Gastroesophageal sphincter (tissue), 4 donors: ENCODE measurements at regions not wholly inside any gene's neighbourhood (a gene's known extent, or its start where the extent isn't known, plus 50 kb on each side); places are given as distances from the start of the nearest gene placed in this dataset.

Experiments
- ATAC-seq: fragments of 150-250 bp; one replicate; pipeline ENCODE4 v1.9.1; 2016; ENCODE audit warnings: mild to moderate bottlenecking, moderate library complexity
- H3K27ac ChIP-seq, 4 donors: fragments of 200-600 bp; sonication (generic) in 3 of 4; 1 replicate in 3 of 4; 2 replicates in 1 of 4; pipeline ENCODE4 v1.5.1; 2016 to 2019
- H3K27me3 ChIP-seq: fragments of 200-600 bp; sonication (generic); one replicate; pipeline ENCODE4 v1.5.1; 2019
- H3K36me3 ChIP-seq, 2 donors: fragments of 200-600 bp; sonication (generic); one replicate each; pipeline ENCODE4 v1.5.1; 2019; ENCODE audit warnings: control low read depth in 1 of 2
- H3K4me1 ChIP-seq, 3 donors: fragments of 200-600 bp; sonication (generic); 1 replicate in 2 of 3; 2 replicates in 1 of 3; pipeline ENCODE4 v1.5.1; 2016 to 2019; ENCODE audit warnings: control low read depth in 2 of 3
- H3K4me3 ChIP-seq, 2 donors: fragments of 200-600 bp; sonication (generic); one replicate each; pipeline ENCODE4 v1.5.1; 2019; ENCODE audit warnings: mild to moderate bottlenecking in 1 of 2, moderate library complexity in 1 of 2
- H3K9me3 ChIP-seq, 3 donors: fragments of 200-600 bp; sonication (generic); one replicate each; pipeline ENCODE4 v1.5.1; 2017 to 2019; ENCODE audit warnings: control low read depth in 2 of 3
- CTCF ChIP-seq, 4 experiments: fragments of 200-600 bp in 2 of 4; fragments of 450-650 bp in 2 of 4; sonication (generic) in 1 of 4; IDR thresholded peaks; one replicate each; pipeline ENCODE4 v1.5.1; 2017 to 2019; ENCODE audit warnings: antibody characterized with exemption in 4 of 4, mild to moderate bottlenecking in 2 of 4, moderate library complexity in 2 of 4
- EP300 ChIP-seq: sonication (generic); formaldehyde crosslinking; IDR thresholded peaks from one replicate; pipeline ENCODE4 v1.6.1; 2017; ENCODE audit warnings: antibody characterized with exemption, mild to moderate bottlenecking
- POLR2A ChIP-seq, 2 donors: fragments of 450-650 bp; IDR thresholded peaks; one replicate each; pipeline ENCODE4 v1.6.1; 2017; ENCODE audit warnings: antibody characterized with exemption in 2 of 2, mild to moderate bottlenecking in 2 of 2, moderate library complexity in 1 of 2
- POLR2AphosphoS5 ChIP-seq: sonication (generic); formaldehyde crosslinking; IDR thresholded peaks from one replicate; pipeline ENCODE4 v1.6.1; 2017; ENCODE audit warnings: antibody characterized with exemption
- whole genome bisulfite sequencing, 2 donors: methylation state at CpG; one replicate each; pipeline ENCODE4 v1.1.5; 2018; ENCODE audit warnings: low coverage in 1 of 2; 5-methylcytosine and 5-hydroxymethylcytosine counted together

DNA sequence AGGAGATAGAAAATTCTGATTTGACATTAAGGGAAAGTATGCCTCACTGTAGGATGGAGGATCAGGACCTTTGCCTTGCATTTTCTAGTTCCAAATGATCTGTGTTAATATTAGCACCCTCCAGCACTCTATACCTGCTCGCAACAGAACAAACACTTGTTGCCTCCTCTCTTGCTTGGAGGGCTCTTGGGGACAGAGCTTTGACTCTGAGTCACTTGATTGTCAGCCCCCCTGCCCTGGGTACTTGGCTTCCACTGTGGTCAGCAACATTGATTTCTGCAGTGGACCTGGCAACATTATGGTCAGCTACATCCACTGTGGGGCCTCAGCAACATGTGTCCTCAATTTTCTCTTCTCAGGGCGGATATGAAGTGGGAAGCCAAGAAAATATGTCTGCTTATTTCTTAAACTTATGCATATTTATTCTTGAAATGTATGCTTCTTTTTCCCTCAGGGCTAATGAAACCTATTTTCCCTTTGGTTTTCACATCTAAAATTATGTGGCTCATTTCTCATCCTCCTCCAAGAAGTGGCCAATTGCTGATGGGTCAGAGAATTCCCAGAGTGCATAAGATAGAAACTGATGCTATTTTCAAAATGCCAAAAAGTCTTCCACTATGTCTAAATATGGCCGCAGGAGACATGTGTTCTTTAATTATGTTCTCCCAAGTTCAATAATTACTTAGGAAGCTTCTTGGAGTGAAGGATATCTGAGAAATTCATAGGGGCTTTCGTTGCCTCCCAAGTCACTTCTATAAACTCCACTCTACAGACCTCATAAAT is 94.6 kb upstream of the SMIM36 start:
- Histone ChIP-seq H3K9me3 (peaks cover 0 to 10% (median 0%) of the 10 kb centered on the region in 3 donors), H3K36me3 (no peaks in the 10 kb centered on the region), H3K4me3 (no peak overlapping the region), H3K27ac (no peak overlapping the region), H3K4me1 (peaks cover 0 to 43% (median 8%) of the 10 kb centered on the region in 3 donors), H3K27me3 (no peaks in the 10 kb centered on the region)
- 73 to 100% methylated on average over 3 to 4 of the region's 4 CpGs for WGBS, 2 donors
- no peak for ATAC-seq
- TF ChIP-seq EP300: no peak
- TF ChIP-seq POLR2AphosphoS5: no peak
- no peak for TF ChIP-seq CTCF (IDR thresholded peaks at IDR 0.05)
- no peak for TF ChIP-seq POLR2A (IDR thresholded peaks at IDR 0.05)

GRCh38 chr17:55601874-55602364 is 90.7 kb upstream of the SMIM36 start:
- H3K27me3 ChIP-seq: no peaks in the 10 kb centered on the region
- H3K4me3 ChIP-seq: no peak overlapping the region
- H3K9me3 ChIP-seq: peaks cover 0 to 43% (median 2%) of the 10 kb centered on the region in 3 donors
- peak; percentile 58 for ATAC-seq
- H3K36me3 ChIP-seq: no peaks in the 10 kb centered on the region
- TF ChIP-seq EP300: no peak
- TF ChIP-seq CTCF (IDR thresholded peaks at IDR 0.05): peak in 3 of 4 experiments; percentile 31 to 55 (median 54)
- H3K4me1 ChIP-seq: peaks cover 0 to 4% (median 0%) of the 10 kb centered on the region in 3 donors
- no peak overlapping the region for H3K27ac ChIP-seq

DNA sequence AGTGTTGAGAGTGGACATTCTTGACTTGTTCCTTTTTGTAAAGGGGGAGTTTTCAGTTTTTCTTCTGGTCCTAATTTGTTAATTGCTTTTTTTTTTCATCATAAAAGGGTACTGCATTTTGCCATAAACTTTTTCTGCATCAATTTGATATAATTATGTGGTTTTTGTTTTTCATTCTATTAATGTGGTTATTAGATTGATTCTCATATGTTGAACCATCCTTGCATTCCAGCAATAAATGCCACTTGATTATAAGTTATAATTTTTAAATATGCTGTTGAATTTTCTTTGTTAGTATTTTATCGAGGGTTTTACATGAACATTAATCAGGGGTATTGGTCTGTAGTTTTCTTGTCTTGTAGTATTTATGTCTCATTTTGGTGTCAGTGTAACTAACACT is 87.2 kb upstream of the SMIM36 start:
- H3K9me3 ChIP-seq: peaks cover 0 to 46% (median 2%) of the 10 kb centered on the region in 3 donors
- WGBS, 2 donors: 75 to 94% methylated on average over 1 of the region's 1 CpG
- ATAC-seq: no peak
- H3K27ac ChIP-seq: no peak overlapping the region
- H3K4me3 ChIP-seq: no peak overlapping the region
- TF ChIP-seq POLR2A (IDR thresholded peaks at IDR 0.05) (no peak), EP300 (no peak), CTCF (IDR thresholded peaks at IDR 0.05) (no peak), POLR2AphosphoS5 (no peak)
- H3K36me3 ChIP-seq: no peaks in the 10 kb centered on the region
- no peaks in the 10 kb centered on the region for H3K4me1 ChIP-seq
- H3K27me3 ChIP-seq: no peaks in the 10 kb centered on the region

DNA sequence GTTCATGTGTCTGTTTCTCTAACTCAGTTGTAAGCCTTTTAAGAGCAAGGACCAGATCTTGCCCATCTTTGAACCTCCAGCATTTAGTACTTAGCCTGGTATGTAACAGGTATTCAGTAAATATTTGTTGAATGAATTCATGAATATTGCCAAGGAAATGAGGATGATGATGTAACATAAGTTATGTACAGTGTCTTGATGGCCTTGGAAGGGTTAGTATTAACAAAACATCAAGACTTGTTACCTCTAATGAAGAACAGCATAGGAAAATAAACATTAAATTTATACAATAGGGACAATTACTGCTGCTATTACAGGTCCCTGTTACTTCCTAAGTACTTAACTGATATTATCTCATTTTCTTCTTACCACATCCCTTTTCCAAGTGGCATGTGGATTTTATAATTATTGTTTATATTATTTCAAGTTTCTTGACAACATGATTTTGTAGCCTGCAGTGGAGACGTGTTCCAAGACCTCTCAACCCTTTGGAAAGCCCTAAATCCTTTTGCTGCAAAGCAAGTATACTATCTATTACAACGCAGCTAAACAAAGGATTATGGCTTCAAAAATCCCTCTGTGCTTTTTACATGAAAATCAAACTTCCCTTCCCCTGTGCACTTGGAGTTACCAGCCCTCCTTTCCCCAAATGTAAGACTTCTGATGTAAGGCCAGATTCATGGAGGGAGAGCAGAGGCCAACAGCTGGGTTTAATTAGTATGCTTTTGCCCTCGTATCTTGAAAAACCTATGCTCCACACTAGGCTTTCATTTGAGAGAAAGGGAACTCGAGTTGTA is 77.4 kb upstream of the SMIM36 start:
- WGBS, 2 donors: 10 to 39% methylated on average over 2 to 4 of the region's 4 CpGs
- peak overlapping the region in 3 of 4 donors; percentile 35 to 70 (median 66) for H3K27ac ChIP-seq

More for the DNA sequence above, 77.4 kb upstream of the SMIM36 start:
- Histone ChIP-seq H3K27me3 (no peaks in the 10 kb centered on the region), H3K4me1 (peaks cover 0 to 25% (median 4%) of the 10 kb centered on the region in 3 donors), H3K4me3 (no peak overlapping the region), H3K36me3 (no peaks in the 10 kb centered on the region), H3K9me3 (no peaks in the 10 kb centered on the region)
- no peak for ATAC-seq
- TF ChIP-seq CTCF (IDR thresholded peaks at IDR 0.05): no peak
- no peak for TF ChIP-seq POLR2AphosphoS5
- no peak for TF ChIP-seq EP300
- no peak for TF ChIP-seq POLR2A (IDR thresholded peaks at IDR 0.05)
